SK-N-SH (cell line): ENCODE measurements at regions not wholly inside any gene's neighbourhood (a gene's known extent, or its start where the extent isn't known, plus 50 kb on each side); places are given as distances from the start of the nearest gene placed in this dataset.

ENCODE experiments used
- CTCF ChIA-PET: fragments of 300-600, 350-600 bp; formaldehyde crosslinking; extraction: SDS; loops from one replicate; lab custom pipeline; 2021; lab: Yijun Ruan, JAX
- POLR2A ChIA-PET: fragments of 350-600 bp; sonication (Branson Sonifier 250); formaldehyde crosslinking; extraction: SDS; loops from one replicate; lab custom pipeline; 2020; ENCODE audit warnings: antibody characterized with exemption, inconsistent platforms; lab: Yijun Ruan, JAX
- DNase-seq: peaks from one replicate; pipeline ENCODE4 v3.0.0; 2012
- H2AFZ ChIP-seq: fragments of 200-600 bp; sonication (generic); 2 replicates; pipeline ENCODE4 v1.8.1; 2016; ENCODE audit warnings: antibody characterized with exemption, mild to moderate bottlenecking, low read depth
- H3F3A ChIP-seq: fragments of 200-600 bp; sonication (generic); replicated peaks from 2 replicates; pipeline ENCODE3; 2016; ENCODE audit warnings: antibody characterized with exemption, mild to moderate bottlenecking; ENCODE audit not compliant: insufficient read depth
- H3K27ac ChIP-seq, 2 experiments: fragments of 200-500 bp in 1 of 2; fragments of 200-600 bp in 1 of 2; sonication (Bioruptor generic) in 1 of 2; sonication (generic), shearing (Covaris generic) in 1 of 2; 2 replicates each; pipeline versions ENCODE4 v1.5.1 to v1.6.1; 2014 to 2016; ENCODE audit warnings: low read depth in 2 of 2, inconsistent platforms in 1 of 2, low read length in 1 of 2, mild to moderate bottlenecking in 1 of 2, mixed read lengths in 1 of 2
- H3K27me3 ChIP-seq: fragments of 200-600 bp; sonication (generic), shearing (Covaris generic); 2 replicates; pipeline ENCODE4 v1.6.1; 2016; ENCODE audit warnings: mixed run types; ENCODE audit not compliant: insufficient read depth
- H3K36me3 ChIP-seq, 2 experiments: fragments of 200-500 bp in 1 of 2; fragments of 200-600 bp in 1 of 2; sonication (Bioruptor generic) in 1 of 2; sonication (generic) in 1 of 2; replicated peaks in 1 of 2; 2 replicates each; pipeline versions ENCODE3 to v1.5.1; 2014 to 2016; ENCODE audit warnings: low read length in 1 of 2, mild to moderate bottlenecking in 1 of 2; ENCODE audit not compliant: insufficient read depth in 2 of 2, control insufficient read depth in 1 of 2
- H3K4me1 ChIP-seq, 2 experiments: fragments of 200-500 bp in 1 of 2; fragments of 200-600 bp in 1 of 2; sonication (Bioruptor generic) in 1 of 2; sonication (generic), shearing (Covaris generic) in 1 of 2; 2 replicates each; pipeline versions ENCODE4 v1.5.1 to v1.6.1; 2014 to 2016; ENCODE audit warnings: low read depth in 1 of 2, low read length in 1 of 2, mixed run types in 1 of 2; ENCODE audit not compliant: insufficient read depth in 2 of 2, control insufficient read depth in 1 of 2
- H3K4me2 ChIP-seq: fragments of 200-600 bp; sonication (generic), shearing (Covaris generic); 2 replicates; pipeline ENCODE4 v1.6.1; 2017; ENCODE audit warnings: mixed run types
- H3K4me3 ChIP-seq, 2 experiments: fragments of 200-500 bp in 1 of 2; fragments of 200-600 bp in 1 of 2; sonication (Bioruptor generic) in 1 of 2; sonication (generic), shearing (Covaris generic) in 1 of 2; 2 replicates each; pipeline versions ENCODE4 v1.5.1 to v1.8.1; 2014 to 2016; ENCODE audit warnings: low read depth in 2 of 2, inconsistent platforms in 1 of 2, low read length in 1 of 2, mild to moderate bottlenecking in 1 of 2, mixed read lengths in 1 of 2, moderate library complexity in 1 of 2
- H3K79me2 ChIP-seq: fragments of 200-600 bp; sonication (generic); 2 replicates; pipeline ENCODE4 v1.8.1; 2017; ENCODE audit warnings: mild to moderate bottlenecking; ENCODE audit not compliant: insufficient read depth
- H3K9ac ChIP-seq: fragments of 200-600 bp; sonication (generic); 2 replicates; pipeline ENCODE4 v1.6.1; 2017; ENCODE audit warnings: mixed run types
- H3K9me2 ChIP-seq: fragments of 200-600 bp; sonication (generic); 2 replicates; pipeline ENCODE4 v1.6.1; 2017; ENCODE audit warnings: mixed run types
- H3K9me3 ChIP-seq: fragments of 200-600 bp; sonication (generic); 2 replicates; pipeline ENCODE4 v1.6.1; 2017; ENCODE audit warnings: mixed run types, mild to moderate bottlenecking, moderate library complexity
- H4K20me1 ChIP-seq: fragments of 200-600 bp; sonication (generic); 2 replicates; pipeline ENCODE4 v1.6.1; 2017; ENCODE audit warnings: mild to moderate bottlenecking, mixed run types; ENCODE audit not compliant: insufficient read depth
- CHD2 ChIP-seq: fragments of 150-350 bp; IDR thresholded peaks from 2 replicates; pipeline ENCODE4 v1.6.1; 2018; ENCODE audit warnings: low read length; ENCODE audit not compliant: partially characterized antibody
- ELF1 ChIP-seq: IDR thresholded peaks from 2 replicates; pipeline ENCODE4 v1.4.0; 2012
- EP300 ChIP-seq, 2 experiments: IDR thresholded peaks; 2 replicates each; pipeline versions ENCODE4 v1.4.0 to v1.6.1; 2012; ENCODE audit warnings: borderline replicate concordance in 1 of 2, low read depth in 1 of 2, low read length in 1 of 2
- EZH2phosphoT487 ChIP-seq: fragments of 200-600 bp; sonication (generic); IDR thresholded peaks from 2 replicates; pipeline ENCODE4 v1.6.1; 2017; ENCODE audit warnings: low read depth, mixed run types, mild to moderate bottlenecking, antibody characterized with exemption, moderate library complexity, borderline replicate concordance
- FOXJ3 ChIP-seq: sonication (generic); formaldehyde crosslinking; IDR thresholded peaks from 2 replicates; pipeline ENCODE4 v1.5.1; 2020; ENCODE audit warnings: mild to moderate bottlenecking, missing genetic modification reagents
- FOXM1 ChIP-seq: IDR thresholded peaks from 2 replicates; pipeline ENCODE4 v1.4.0; 2012; ENCODE audit warnings: low read depth, mild to moderate bottlenecking
- GABPA ChIP-seq: IDR thresholded peaks from 2 replicates; pipeline ENCODE4 v1.4.0; 2012; ENCODE audit warnings: low read depth, mild to moderate bottlenecking
- GATA2 ChIP-seq: sonication (generic); formaldehyde crosslinking; IDR thresholded peaks from 2 replicates; pipeline ENCODE4 v1.5.0; 2020; ENCODE audit warnings: mild to moderate bottlenecking, missing genetic modification reagents
- NFIC ChIP-seq: IDR thresholded peaks from 2 replicates; pipeline ENCODE4 v1.4.0; 2012; ENCODE audit warnings: borderline replicate concordance
- NRF1 ChIP-seq: IDR thresholded peaks from 2 replicates; pipeline ENCODE4 v1.6.1; 2012; ENCODE audit warnings: low read depth, mild to moderate bottlenecking, low read length
- REST ChIP-seq: IDR thresholded peaks from 2 replicates; pipeline ENCODE4 v1.6.1; 2012; ENCODE audit warnings: mild to moderate bottlenecking, low read depth, low read length, moderate library complexity
- RFX5 ChIP-seq: IDR thresholded peaks from 2 replicates; pipeline ENCODE4 v1.6.1; 2012; ENCODE audit warnings: mild to moderate bottlenecking, improper control_type of control experiment, low read length
- RXRA ChIP-seq: IDR thresholded peaks from 2 replicates; pipeline ENCODE4 v1.4.0; 2012; ENCODE audit warnings: low read depth, mild to moderate bottlenecking, borderline replicate concordance
- SIN3A ChIP-seq: IDR thresholded peaks from 2 replicates; pipeline ENCODE4 v1.6.1; 2012; ENCODE audit warnings: low read depth, mild to moderate bottlenecking, low read length, moderate library complexity, borderline replicate concordance
- SMC3 ChIP-seq: IDR thresholded peaks from 2 replicates; pipeline ENCODE4 v1.6.1; 2012; ENCODE audit warnings: low read depth, low read length, improper control_type of control experiment
- TAF1 ChIP-seq: IDR thresholded peaks from 2 replicates; pipeline ENCODE4 v1.6.1; 2012; ENCODE audit warnings: low read depth, mild to moderate bottlenecking, low read length, moderate library complexity, borderline replicate concordance
- TEAD4 ChIP-seq: IDR thresholded peaks from 2 replicates; pipeline ENCODE4 v1.4.0; 2012; ENCODE audit warnings: mild to moderate bottlenecking, borderline replicate concordance; ENCODE audit not compliant: insufficient read depth
- WGBS: methylation state at CpG from one replicate; pipeline ENCODE4 v1.1.6; 2017; ENCODE audit warnings: low lambda C conversion rate; 5-methylcytosine and 5-hydroxymethylcytosine counted together
- TF ChIP-seq, protein P1 (sequence below): fragments of 150-350 bp; IDR thresholded peaks from 2 replicates; pipeline ENCODE4 v1.6.1; 2016; ENCODE audit warnings: mild to moderate bottlenecking, low read depth, low read length
- TF ChIP-seq, protein P2 (sequence below): fragments of 150-350 bp; IDR thresholded peaks from 2 replicates; pipeline ENCODE4 v1.6.1; 2017; ENCODE audit warnings: antibody characterized with exemption, low read length, low read depth, borderline replicate concordance

DNA sequence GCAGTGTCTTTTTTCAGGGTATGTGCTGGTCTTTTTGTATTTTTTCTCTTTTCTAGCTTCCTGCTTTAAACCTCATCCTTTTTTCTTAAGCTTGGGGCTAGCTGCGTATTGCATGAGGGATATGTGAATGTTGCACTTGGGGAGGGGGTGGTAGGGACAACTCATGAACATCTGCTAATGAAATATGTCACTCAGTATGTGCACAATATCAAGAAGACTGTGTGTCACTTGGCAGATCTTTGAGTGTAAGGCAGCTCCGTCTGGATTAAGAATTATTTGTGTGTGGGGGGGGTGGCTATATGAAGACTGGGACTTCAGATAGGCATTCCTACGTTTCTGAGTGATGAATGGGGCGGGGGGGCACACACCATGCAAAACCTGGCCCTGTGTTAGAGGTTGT is 170.4 kb upstream of the CACNA1E start:
- DNase-seq: no peak
- H4K20me1 ChIP-seq: no peaks in the 10 kb centered on the region
- H3K79me2 ChIP-seq: no peaks in the 10 kb centered on the region
- TF ChIP-seq GATA2 (CRISPR knock-in tag) (no peak), RFX5 (no peak), EZH2phosphoT487 (no peak), SMC3 (no peak), CHD2 (no peak), TAF1 (no peak), NFIC (no peak), RXRA (no peak), NRF1 (no peak), SIN3A (no peak), FOXJ3 (CRISPR knock-in tag) (no peak), ELF1 (no peak), GABPA (no peak), FOXM1 (no peak)
- TF ChIP-seq, protein P1, sequence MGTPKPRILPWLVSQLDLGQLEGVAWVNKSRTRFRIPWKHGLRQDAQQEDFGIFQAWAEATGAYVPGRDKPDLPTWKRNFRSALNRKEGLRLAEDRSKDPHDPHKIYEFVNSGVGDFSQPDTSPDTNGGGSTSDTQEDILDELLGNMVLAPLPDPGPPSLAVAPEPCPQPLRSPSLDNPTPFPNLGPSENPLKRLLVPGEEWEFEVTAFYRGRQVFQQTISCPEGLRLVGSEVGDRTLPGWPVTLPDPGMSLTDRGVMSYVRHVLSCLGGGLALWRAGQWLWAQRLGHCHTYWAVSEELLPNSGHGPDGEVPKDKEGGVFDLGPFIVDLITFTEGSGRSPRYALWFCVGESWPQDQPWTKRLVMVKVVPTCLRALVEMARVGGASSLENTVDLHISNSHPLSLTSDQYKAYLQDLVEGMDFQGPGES: no peak
- TF ChIP-seq, protein P2, sequence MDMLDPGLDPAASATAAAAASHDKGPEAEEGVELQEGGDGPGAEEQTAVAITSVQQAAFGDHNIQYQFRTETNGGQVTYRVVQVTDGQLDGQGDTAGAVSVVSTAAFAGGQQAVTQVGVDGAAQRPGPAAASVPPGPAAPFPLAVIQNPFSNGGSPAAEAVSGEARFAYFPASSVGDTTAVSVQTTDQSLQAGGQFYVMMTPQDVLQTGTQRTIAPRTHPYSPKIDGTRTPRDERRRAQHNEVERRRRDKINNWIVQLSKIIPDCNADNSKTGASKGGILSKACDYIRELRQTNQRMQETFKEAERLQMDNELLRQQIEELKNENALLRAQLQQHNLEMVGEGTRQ: no peak
- H3K4me2 ChIP-seq: no peak overlapping the region
- ChIA-PET POLR2A (interaction anchor here (0.6 kb wide), 1 partner anchor 1927 kb away, joined by 3 read pairs; no protein-coding TSS in a partner anchor), CTCF (interaction anchor here (1.1 kb wide), 1 partner anchor 16 kb away, joined by 6 read pairs; no protein-coding TSS in a partner anchor)
- peaks cover 25% of the 10 kb centered on the region for H3K27me3 ChIP-seq
- no peak overlapping the region for H3K4me3 ChIP-seq
- no peaks in the 10 kb centered on the region for H3K9me3 ChIP-seq
- WGBS: 13% methylated on average over 4 of the region's 4 CpGs
- H3K36me3 ChIP-seq: no peaks in the 10 kb centered on the region
- no peak overlapping the region for H3K27ac ChIP-seq
- H3F3A ChIP-seq: no peaks in the 10 kb centered on the region
- no peaks in the 10 kb centered on the region for H3K9me2 ChIP-seq
- H3K4me1 ChIP-seq: no peaks in the 10 kb centered on the region
- no peak overlapping the region for H2AFZ ChIP-seq
- no peak overlapping the region for H3K9ac ChIP-seq

- H3K27me3 ChIP-seq: peaks cover 31% of the 10 kb centered on the region
- no peaks in the 10 kb centered on the region for H3F3A ChIP-seq
- H3K27ac ChIP-seq: no peak overlapping the region
- 57% methylated on average over 2 of the region's 2 CpGs for WGBS
- H3K79me2 ChIP-seq: no peaks in the 10 kb centered on the region
- DNase-seq: no peak
- ChIA-PET CTCF (interaction anchor here (1.1 kb wide), 1 partner anchor 16 kb away, joined by 6 read pairs; no protein-coding TSS in a partner anchor), POLR2A (no interaction called here)
- no peak for TF ChIP-seq REST
- TF ChIP-seq EP300 (IDR thresholded peaks at IDR 0.05; ENCODE audit: borderline replicate concordance in 1 of 2, low read depth in 1 of 2, low read length in 1 of 2): no peak
- TF ChIP-seq TEAD4: no peak
- H4K20me1 ChIP-seq: no peaks in the 10 kb centered on the region
- H3K9me3 ChIP-seq: no peaks in the 10 kb centered on the region
- no peak overlapping the region for H3K4me2 ChIP-seq
- no peak overlapping the region for H3K9ac ChIP-seq
- no peaks in the 10 kb centered on the region for H3K36me3 ChIP-seq
- H2AFZ ChIP-seq: no peak overlapping the region
- H3K9me2 ChIP-seq: no peaks in the 10 kb centered on the region
- no peak overlapping the region for H3K4me3 ChIP-seq
- H3K4me1 ChIP-seq: no peaks in the 10 kb centered on the region
These were observed 169.9 kb upstream of the CACNA1E start for GRCh38 chr1:181313466-181313865.
